WI38 (cell line): ENCODE measurements at regions not wholly inside any gene's neighbourhood (a gene's known extent, or its start where the extent isn't known, plus 50 kb on each side); places are given as distances from the start of the nearest gene placed in this dataset.

Source experiments
- H3K4me3 ChIP-seq: 2 replicates; pipeline ENCODE4 v1.5.1; 2011; ENCODE audit warnings: low read depth, mild to moderate bottlenecking, control low read depth, low read length
- TF ChIP-seq, protein P1 (sequence below): IDR thresholded peaks from 2 replicates; pipeline ENCODE4 v1.5.1; 2012; ENCODE audit warnings: low read depth, mild to moderate bottlenecking, control low read depth, low read length

DNA sequence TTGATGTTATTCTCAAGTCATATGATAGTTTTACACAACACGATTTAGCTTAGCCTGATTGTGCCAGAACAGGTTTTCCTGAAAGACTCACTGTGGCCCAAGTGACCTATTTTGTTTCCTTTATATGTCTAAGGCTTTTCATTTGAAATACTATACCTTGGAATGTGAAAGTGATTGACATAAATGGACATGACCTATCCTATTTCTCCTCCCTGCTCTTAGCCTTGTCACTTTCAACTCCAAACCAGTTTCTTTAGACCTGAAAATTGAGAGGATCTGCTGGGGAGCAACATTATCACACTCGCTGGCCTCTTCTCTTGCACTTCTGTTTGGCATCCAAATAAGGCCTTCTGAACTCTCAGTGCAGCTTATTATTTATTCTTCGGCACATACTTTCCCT lies 496.8 kb downstream of the MAT2B start:
- TF ChIP-seq, protein P1, sequence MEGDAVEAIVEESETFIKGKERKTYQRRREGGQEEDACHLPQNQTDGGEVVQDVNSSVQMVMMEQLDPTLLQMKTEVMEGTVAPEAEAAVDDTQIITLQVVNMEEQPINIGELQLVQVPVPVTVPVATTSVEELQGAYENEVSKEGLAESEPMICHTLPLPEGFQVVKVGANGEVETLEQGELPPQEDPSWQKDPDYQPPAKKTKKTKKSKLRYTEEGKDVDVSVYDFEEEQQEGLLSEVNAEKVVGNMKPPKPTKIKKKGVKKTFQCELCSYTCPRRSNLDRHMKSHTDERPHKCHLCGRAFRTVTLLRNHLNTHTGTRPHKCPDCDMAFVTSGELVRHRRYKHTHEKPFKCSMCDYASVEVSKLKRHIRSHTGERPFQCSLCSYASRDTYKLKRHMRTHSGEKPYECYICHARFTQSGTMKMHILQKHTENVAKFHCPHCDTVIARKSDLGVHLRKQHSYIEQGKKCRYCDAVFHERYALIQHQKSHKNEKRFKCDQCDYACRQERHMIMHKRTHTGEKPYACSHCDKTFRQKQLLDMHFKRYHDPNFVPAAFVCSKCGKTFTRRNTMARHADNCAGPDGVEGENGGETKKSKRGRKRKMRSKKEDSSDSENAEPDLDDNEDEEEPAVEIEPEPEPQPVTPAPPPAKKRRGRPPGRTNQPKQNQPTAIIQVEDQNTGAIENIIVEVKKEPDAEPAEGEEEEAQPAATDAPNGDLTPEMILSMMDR, result no peak
- H3K4me3 ChIP-seq, result no peak overlapping the region

DNA sequence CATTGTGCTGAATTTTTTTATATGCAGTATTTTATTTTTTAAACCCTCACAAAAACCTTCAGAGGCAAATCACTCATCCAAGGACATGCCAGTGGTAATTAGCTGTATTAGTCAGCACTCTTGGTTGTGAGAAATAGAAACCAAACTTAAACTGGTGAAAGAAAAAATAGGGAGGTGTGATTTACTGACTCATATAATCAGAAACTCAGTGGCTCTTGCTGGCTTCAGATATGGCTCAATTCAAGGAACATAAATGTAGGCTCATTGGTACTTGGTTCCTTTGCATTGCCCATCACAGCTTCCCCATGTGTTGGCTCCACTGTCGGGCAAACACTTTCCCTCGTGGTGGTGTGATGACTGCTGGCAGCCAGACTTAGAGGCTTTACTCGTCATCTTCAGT lies 497.2 kb downstream of the MAT2B start:
- no peak overlapping the region for H3K4me3 ChIP-seq
- TF ChIP-seq, protein P1, result no peak

DNA sequence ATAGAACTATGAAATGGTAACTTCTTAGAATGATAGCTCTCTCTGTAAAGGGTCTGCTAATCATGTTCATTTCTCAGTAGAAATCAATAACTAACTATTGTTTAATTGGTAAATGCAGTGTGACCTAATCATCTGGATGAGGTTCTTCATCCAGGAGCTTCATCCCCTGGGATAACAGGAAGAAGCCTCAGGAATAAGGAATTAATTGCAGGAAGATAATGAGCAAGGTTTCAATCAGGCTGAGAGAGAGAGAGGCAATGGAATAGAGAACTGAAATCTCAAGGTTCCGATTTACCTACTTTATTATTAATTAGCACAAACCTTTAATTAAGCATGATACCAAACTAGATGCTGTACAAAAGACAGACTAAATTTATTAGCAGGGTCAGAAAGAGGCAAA lies 499.7 kb downstream of the MAT2B start:
- TF ChIP-seq, protein P1, result no peak
- no peak overlapping the region for H3K4me3 ChIP-seq

DNA sequence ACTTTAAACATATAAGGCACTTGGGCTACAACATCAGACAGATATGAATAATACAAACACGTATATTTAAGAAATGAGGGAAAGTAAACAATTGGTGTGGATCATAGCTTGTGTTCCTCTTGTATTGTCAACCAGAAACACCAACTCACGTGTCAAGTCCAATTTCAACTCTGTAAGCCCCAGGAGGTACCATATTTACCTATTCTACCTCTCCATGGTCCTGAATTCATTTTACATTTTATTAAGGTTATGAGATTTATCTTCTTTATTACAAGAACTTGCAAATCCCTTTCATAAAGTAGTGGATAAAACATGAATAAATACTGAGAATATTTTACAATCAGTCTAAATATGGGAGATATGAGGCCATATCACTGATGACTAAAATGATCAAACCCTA lies 501.6 kb downstream of the MAT2B start:
- TF ChIP-seq, protein P1, result no peak
- H3K4me3 ChIP-seq, result no peak overlapping the region

DNA sequence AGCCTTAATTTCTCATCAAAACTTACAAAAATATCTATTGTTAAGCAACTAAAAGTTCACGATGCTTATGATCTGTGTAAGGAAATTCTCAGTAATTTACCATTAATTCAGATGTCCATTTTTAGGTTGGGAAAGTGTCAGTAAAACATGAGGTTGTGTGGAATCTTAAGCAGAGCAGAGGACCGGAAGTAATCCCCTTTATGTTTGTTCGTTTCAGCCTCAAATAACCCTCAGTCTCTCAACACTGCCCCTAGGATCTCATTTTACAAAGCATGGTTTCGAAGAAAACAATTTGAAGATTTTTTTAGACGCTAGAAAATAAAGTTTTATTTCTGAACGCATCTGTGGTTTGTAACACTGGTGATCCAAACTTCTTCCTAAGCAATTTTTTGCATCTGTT lies 504.2 kb downstream of the MAT2B start:
- no peak overlapping the region for H3K4me3 ChIP-seq
- TF ChIP-seq, protein P1, result no peak

DNA sequence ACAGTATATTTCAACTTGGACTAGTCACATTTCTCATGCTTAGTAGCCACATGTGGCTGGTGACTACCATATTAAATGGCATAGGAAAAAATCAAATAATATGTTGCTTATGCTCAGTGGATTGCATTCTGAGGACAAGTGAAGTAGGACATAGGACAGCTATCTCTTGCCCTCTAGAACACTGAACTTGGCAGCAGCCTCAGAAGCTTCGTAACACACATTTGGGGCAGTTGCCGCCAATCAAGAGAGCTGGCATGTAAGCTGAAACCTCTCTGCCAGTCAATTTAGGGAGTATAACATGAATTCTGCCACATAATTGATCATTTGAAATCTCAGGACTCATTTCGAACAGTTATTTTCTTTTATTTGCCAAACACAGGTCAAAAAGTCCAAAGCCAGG lies 505.5 kb downstream of the MAT2B start:
- no peak overlapping the region for H3K4me3 ChIP-seq
- TF ChIP-seq, protein P1, result no peak

DNA sequence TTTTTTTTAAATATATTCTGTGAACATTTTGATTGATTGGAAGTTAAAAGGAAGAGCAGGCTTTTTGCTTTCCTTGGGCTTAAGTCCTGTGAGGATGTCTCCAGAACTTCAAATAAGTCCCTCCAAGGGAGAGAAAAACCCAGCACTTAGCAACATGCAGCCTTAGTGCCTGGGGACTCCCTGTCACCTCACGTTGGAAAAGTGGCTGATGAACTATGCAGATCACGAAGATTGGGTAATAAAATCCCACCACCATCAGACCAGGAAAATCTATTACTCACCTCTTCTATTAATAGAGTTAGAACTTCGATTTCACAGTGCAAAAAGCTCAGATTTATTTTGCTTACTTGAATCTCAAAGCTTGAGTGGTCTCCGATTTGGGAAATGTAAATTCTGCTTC lies 507.0 kb downstream of the MAT2B start:
- TF ChIP-seq, protein P1, result no peak
- no peak overlapping the region for H3K4me3 ChIP-seq
